H9 (cell line): ENCODE measurements at regions not wholly inside any gene's neighbourhood (a gene's known extent, or its start where the extent isn't known, plus 50 kb on each side); places are given as distances from the start of the nearest gene placed in this dataset.

ENCODE experiments used
- DNase-seq: peaks from one replicate; pipeline ENCODE4 v3.0.0-alpha.2; 2017
- H2AFZ ChIP-seq: one replicate; pipeline ENCODE4 v1.6.1; 2013; ENCODE audit warnings: mild to moderate bottlenecking, low read length, control low read depth, moderate library complexity
- H2AK5ac ChIP-seq: 2 replicates; pipeline ENCODE4 v1.6.1; 2013; ENCODE audit warnings: low read length, control low read depth, mixed read lengths; ENCODE audit not compliant: insufficient read length
- H2BK120ac ChIP-seq: one replicate; pipeline ENCODE4 v1.6.1; 2013; ENCODE audit warnings: low read depth, mild to moderate bottlenecking, low read length, control low read depth, inconsistent platforms; ENCODE audit not compliant: poor library complexity, severe bottlenecking
- H2BK12ac ChIP-seq: 2 replicates; pipeline ENCODE4 v1.6.1; 2013; ENCODE audit warnings: low read length, control low read depth, mixed read lengths, low read depth; ENCODE audit not compliant: insufficient read length
- H2BK15ac ChIP-seq: 2 replicates; pipeline ENCODE4 v1.6.1; 2013; ENCODE audit warnings: low read depth, low read length, control low read depth
- H2BK20ac ChIP-seq: one replicate; pipeline ENCODE4 v1.6.1; 2013; ENCODE audit warnings: low read depth, mild to moderate bottlenecking, low read length, control low read depth, inconsistent platforms; ENCODE audit not compliant: poor library complexity, severe bottlenecking
- H2BK5ac ChIP-seq: 2 replicates; pipeline ENCODE4 v1.6.1; 2013; ENCODE audit warnings: low read length, control low read depth, mixed read lengths; ENCODE audit not compliant: insufficient read length
- H3K14ac ChIP-seq: 2 replicates; pipeline ENCODE4 v1.6.1; 2013; ENCODE audit warnings: low read length, control low read depth; ENCODE audit not compliant: insufficient read depth
- H3K18ac ChIP-seq: 2 replicates; pipeline ENCODE4 v1.6.1; 2013; ENCODE audit warnings: low read depth, mild to moderate bottlenecking, mixed read lengths, low read length, control low read depth; ENCODE audit not compliant: insufficient read length
- H3K23ac ChIP-seq: 2 replicates; pipeline ENCODE4 v1.6.1; 2013; ENCODE audit warnings: low read length, control low read depth, mixed read lengths, low read depth; ENCODE audit not compliant: insufficient read length
- H3K23me2 ChIP-seq: 2 replicates; pipeline ENCODE4 v1.6.1; 2013; ENCODE audit warnings: low read depth, mild to moderate bottlenecking, mixed read lengths, low read length, control low read depth; ENCODE audit not compliant: insufficient read length, poor library complexity, severe bottlenecking
- H3K27ac ChIP-seq: 2 replicates; pipeline ENCODE4 v1.5.1; 2013; ENCODE audit warnings: low read length, control low read depth, mixed read lengths, low read depth; ENCODE audit not compliant: insufficient read length
- H3K27me3 ChIP-seq: 2 replicates; pipeline ENCODE4 v1.6.1; 2013; ENCODE audit warnings: low read length, control low read depth, inconsistent platforms; ENCODE audit not compliant: insufficient read depth
- H3K4ac ChIP-seq: 2 replicates; pipeline ENCODE4 v1.6.1; 2013; ENCODE audit warnings: low read depth, mild to moderate bottlenecking, control low read depth, inconsistent platforms, low read length, moderate library complexity
- H3K4me1 ChIP-seq: 2 replicates; pipeline ENCODE4 v1.6.1; 2013; ENCODE audit warnings: low read length, control low read depth, inconsistent platforms; ENCODE audit not compliant: insufficient read depth
- H3K4me2 ChIP-seq: 2 replicates; pipeline ENCODE4 v1.6.1; 2013; ENCODE audit warnings: low read length, control low read depth, mixed read lengths; ENCODE audit not compliant: insufficient read length, insufficient read depth
- H3K56ac ChIP-seq: 2 replicates; pipeline ENCODE4 v1.6.1; 2013; ENCODE audit warnings: low read depth, mild to moderate bottlenecking, mixed read lengths, low read length, control low read depth; ENCODE audit not compliant: insufficient read length
- H3K79me1 ChIP-seq: 2 replicates; pipeline ENCODE4 v1.6.1; 2013; ENCODE audit warnings: low read depth, mild to moderate bottlenecking, moderate library complexity, low read length, control low read depth, inconsistent platforms; ENCODE audit not compliant: insufficient read depth, poor library complexity, severe bottlenecking
- H3K79me2 ChIP-seq: 2 replicates; pipeline ENCODE4 v1.6.1; 2013; ENCODE audit warnings: low read length, control low read depth, inconsistent platforms; ENCODE audit not compliant: insufficient read depth
- H3K9ac ChIP-seq: 2 replicates; pipeline ENCODE4 v1.6.1; 2013; ENCODE audit warnings: low read length, control low read depth, mixed read lengths; ENCODE audit not compliant: insufficient read length; ENCODE audit errors: extremely low read depth
- H3K9me3 ChIP-seq: one replicate; pipeline ENCODE4 v1.6.1; 2013; ENCODE audit warnings: low read depth, low read length, inconsistent platforms; ENCODE audit not compliant: control insufficient read depth
- H3T11ph ChIP-seq: one replicate; pipeline ENCODE4 v1.6.1; 2013; ENCODE audit warnings: mild to moderate bottlenecking, low read length, control low read depth, inconsistent platforms
- H4K20me1 ChIP-seq: one replicate; pipeline ENCODE4 v1.6.1; 2013; ENCODE audit not compliant: control insufficient read depth, insufficient read length, insufficient read depth
- H4K5ac ChIP-seq: 2 replicates; pipeline ENCODE4 v1.6.1; 2013; ENCODE audit warnings: low read depth, mild to moderate bottlenecking, mixed read lengths, low read length, control low read depth; ENCODE audit not compliant: insufficient read length
- H4K8ac ChIP-seq: replicated peaks from 2 replicates; pipeline ENCODE4 v1.6.1; 2013; ENCODE audit warnings: low read length, control low read depth, mixed read lengths, low read depth; ENCODE audit not compliant: insufficient read length
- H4K91ac ChIP-seq: 2 replicates; pipeline ENCODE4 v1.6.1; 2013; ENCODE audit warnings: low read depth, mild to moderate bottlenecking, moderate library complexity, mixed read lengths, low read length, control low read depth; ENCODE audit not compliant: insufficient read length
- H3K27ac Mint-ChIP-seq, 3 experiments: 2 replicates in 2 of 3; 3 replicates in 1 of 3; pipeline ENCODE4 v1.8.0; 2020 to 2021; ENCODE audit warnings: mixed read lengths in 3 of 3, mild to moderate bottlenecking in 1 of 3, moderate library complexity in 1 of 3
- H3K27me3 Mint-ChIP-seq: 2 replicates; pipeline ENCODE4 v1.8.0; 2021; ENCODE audit warnings: low read depth, mild to moderate bottlenecking, moderate library complexity, mixed read lengths
- H3K36me3 Mint-ChIP-seq, 3 experiments: 2 replicates in 2 of 3; 3 replicates in 1 of 3; pipeline ENCODE4 v1.8.0; 2020 to 2021; ENCODE audit warnings: low read depth in 3 of 3, mixed read lengths in 3 of 3; ENCODE audit not compliant: insufficient read depth in 1 of 3
- H3K4me1 Mint-ChIP-seq, 2 experiments: 2 replicates each; pipeline ENCODE4 v1.8.0; 2020; ENCODE audit warnings: mixed read lengths in 2 of 2
- H3K4me3 Mint-ChIP-seq, 2 experiments: 2 replicates in 1 of 2; 3 replicates in 1 of 2; pipeline ENCODE4 v1.8.0; 2020 to 2021; ENCODE audit warnings: mild to moderate bottlenecking in 2 of 2, mixed read lengths in 2 of 2, moderate library complexity in 1 of 2
- H3K9me3 Mint-ChIP-seq, 2 experiments: 2 replicates in 1 of 2; 3 replicates in 1 of 2; pipeline ENCODE4 v1.8.0; 2020; ENCODE audit warnings: mild to moderate bottlenecking in 2 of 2, mixed read lengths in 2 of 2, moderate library complexity in 1 of 2
- WGBS: extraction: QIAGEN DNeasy Blood & Tissue Kit; methylation state at CpG from one replicate; pipeline ENCODE4 v1.1.7; 2013; ENCODE audit warnings: missing lambda C conversion rate, low lambda C conversion rate, mixed read lengths; ENCODE audit not compliant: insufficient read length; ENCODE audit errors: extremely low coverage; 5-methylcytosine and 5-hydroxymethylcytosine counted together
- TF ChIP-seq, protein P1 (sequence below): fragments of 200-600 bp; sonication (generic); conservative IDR thresholded peaks from 3 replicates; pipeline ENCODE4 v1.8.0; 2021; ENCODE audit warnings: antibody characterized with exemption, mild to moderate bottlenecking

DNA sequence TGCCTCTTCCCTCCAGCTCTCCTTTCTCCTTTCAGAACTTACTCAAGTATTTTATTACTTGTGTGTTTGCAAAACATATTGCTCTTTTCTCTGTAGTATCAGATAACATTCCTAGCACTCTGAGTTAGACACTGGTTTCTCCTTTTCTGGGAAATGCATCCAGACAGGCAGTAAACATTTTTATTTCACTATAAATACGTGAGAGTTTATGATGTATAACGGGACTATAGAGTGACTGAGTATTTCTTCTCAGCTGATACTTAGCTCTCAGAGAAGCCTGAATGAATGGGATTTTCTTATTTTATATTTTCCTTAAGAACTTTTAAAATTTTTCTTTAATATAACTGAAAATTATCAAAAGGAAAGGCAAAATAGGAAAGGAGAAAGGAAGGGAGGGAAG lies 211.2 kb upstream of the EDNRB start:
- TF ChIP-seq, protein P1, sequence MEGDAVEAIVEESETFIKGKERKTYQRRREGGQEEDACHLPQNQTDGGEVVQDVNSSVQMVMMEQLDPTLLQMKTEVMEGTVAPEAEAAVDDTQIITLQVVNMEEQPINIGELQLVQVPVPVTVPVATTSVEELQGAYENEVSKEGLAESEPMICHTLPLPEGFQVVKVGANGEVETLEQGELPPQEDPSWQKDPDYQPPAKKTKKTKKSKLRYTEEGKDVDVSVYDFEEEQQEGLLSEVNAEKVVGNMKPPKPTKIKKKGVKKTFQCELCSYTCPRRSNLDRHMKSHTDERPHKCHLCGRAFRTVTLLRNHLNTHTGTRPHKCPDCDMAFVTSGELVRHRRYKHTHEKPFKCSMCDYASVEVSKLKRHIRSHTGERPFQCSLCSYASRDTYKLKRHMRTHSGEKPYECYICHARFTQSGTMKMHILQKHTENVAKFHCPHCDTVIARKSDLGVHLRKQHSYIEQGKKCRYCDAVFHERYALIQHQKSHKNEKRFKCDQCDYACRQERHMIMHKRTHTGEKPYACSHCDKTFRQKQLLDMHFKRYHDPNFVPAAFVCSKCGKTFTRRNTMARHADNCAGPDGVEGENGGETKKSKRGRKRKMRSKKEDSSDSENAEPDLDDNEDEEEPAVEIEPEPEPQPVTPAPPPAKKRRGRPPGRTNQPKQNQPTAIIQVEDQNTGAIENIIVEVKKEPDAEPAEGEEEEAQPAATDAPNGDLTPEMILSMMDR: no peak
- Histone ChIP-seq H3K27me3 (no peaks in the 10 kb centered on the region), H2BK120ac (no peak overlapping the region), H3K4me2 (no peak overlapping the region), H2BK15ac (no peak overlapping the region), H3K18ac (no peak overlapping the region), H3K9me3 (no peaks in the 10 kb centered on the region), H3T11ph (no peak overlapping the region), H3K79me2 (no peaks in the 10 kb centered on the region), H3K4me1 (no peaks in the 10 kb centered on the region), H3K23ac (no peak overlapping the region), H3K27ac (no peak overlapping the region), H3K23me2 (no peaks in the 10 kb centered on the region), H3K79me1 (no peaks in the 10 kb centered on the region), H3K9ac (no peak overlapping the region), H4K8ac (no peak overlapping the region), H2AK5ac (no peak overlapping the region), H3K56ac (no peak overlapping the region), H4K5ac (no peak overlapping the region), H2BK12ac (no peak overlapping the region), H2BK20ac (no peak overlapping the region), H3K4ac (no peak overlapping the region), H4K20me1 (no peaks in the 10 kb centered on the region), H2AFZ (no peak overlapping the region), H2BK5ac (no peak overlapping the region), H3K14ac (no peak overlapping the region), H4K91ac (no peak overlapping the region)
- peaks cover 0 to 2% of the 10 kb centered on the region in 2 experiments; a peak in 1 of 5 replicates for H3K9me3 Mint-ChIP-seq
- WGBS: no CpG with 5 or more reads among the region's 2 CpGs
- peak overlapping the region in 2 of 3 experiments; percentile 8 to 58; a peak in 1 of 7 replicates for H3K27ac Mint-ChIP-seq
- H3K4me3 Mint-ChIP-seq: no peak overlapping the region
- H3K36me3 Mint-ChIP-seq: peaks cover 0 to 6% (median 0%) of the 10 kb centered on the region in 3 experiments; a peak in 2 of 7 replicates
- H3K27me3 Mint-ChIP-seq: no peaks in the 10 kb centered on the region
- H3K4me1 Mint-ChIP-seq: peaks cover 16 to 19% of the 10 kb centered on the region in 2 experiments
- DNase-seq: no peak
